ENCODE measurements at regions not wholly inside any gene's neighbourhood (a gene's known extent, or its start where the extent isn't known, plus 50 kb on each side); places are given as distances from the start of the nearest gene placed in this dataset.

DNA sequence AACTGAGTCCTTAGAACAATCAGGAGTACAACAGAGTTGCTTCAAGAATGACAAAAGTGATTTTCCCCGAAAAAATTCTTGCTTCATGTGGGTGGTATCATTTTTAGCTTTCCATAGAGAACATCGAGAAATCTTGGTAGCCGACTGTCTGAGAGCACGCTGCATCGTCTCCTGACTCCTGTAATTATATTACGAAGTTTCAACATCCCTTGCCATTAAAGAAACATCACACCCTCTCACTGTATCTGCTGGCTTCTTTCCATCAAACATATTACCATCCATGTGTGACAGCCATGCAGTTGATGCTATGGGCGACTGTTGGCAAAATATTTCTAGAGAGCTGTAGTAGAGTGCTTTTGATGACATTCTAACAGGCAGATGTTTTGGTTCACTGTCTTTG is 311.2 kb downstream of the CMPK2 start:
- TF ChIP-seq, protein P1, sequence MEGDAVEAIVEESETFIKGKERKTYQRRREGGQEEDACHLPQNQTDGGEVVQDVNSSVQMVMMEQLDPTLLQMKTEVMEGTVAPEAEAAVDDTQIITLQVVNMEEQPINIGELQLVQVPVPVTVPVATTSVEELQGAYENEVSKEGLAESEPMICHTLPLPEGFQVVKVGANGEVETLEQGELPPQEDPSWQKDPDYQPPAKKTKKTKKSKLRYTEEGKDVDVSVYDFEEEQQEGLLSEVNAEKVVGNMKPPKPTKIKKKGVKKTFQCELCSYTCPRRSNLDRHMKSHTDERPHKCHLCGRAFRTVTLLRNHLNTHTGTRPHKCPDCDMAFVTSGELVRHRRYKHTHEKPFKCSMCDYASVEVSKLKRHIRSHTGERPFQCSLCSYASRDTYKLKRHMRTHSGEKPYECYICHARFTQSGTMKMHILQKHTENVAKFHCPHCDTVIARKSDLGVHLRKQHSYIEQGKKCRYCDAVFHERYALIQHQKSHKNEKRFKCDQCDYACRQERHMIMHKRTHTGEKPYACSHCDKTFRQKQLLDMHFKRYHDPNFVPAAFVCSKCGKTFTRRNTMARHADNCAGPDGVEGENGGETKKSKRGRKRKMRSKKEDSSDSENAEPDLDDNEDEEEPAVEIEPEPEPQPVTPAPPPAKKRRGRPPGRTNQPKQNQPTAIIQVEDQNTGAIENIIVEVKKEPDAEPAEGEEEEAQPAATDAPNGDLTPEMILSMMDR (IDR thresholded peaks at IDR 0.05 in 8 of 11, conservative IDR thresholded peaks at IDR 0.05 in 3 of 11), result no peak
- TF ChIP-seq POLR2AphosphoS5 (IDR thresholded peaks at IDR 0.05) (no peak), POLR2A (IDR thresholded peaks at IDR 0.05) (no peak)

All from spleen (tissue), 7 donors.